Panc1 (cell line): ENCODE measurements at regions not wholly inside any gene's neighbourhood (a gene's known extent, or its start where the extent isn't known, plus 50 kb on each side); places are given as distances from the start of the nearest gene placed in this dataset.
A peak's percentile ranks its signal among the peaks of the same experiment; 100 is the strongest.

Experiments used
- ATAC-seq: fragments of 200-7000 bp; cut with Tn5 transposase; 2 replicates; pipeline ENCODE4 v1.9.1; 2020; ENCODE audit warnings: mild to moderate bottlenecking, moderate library complexity
- BruUV-seq: library from RNA; stranded (reverse); fragments of 400-500 nt; replicated peaks from 2 replicates; lab custom pipeline; 2021; lab: Mats Ljungman, UMichigan
- CTCF ChIA-PET: fragments of 300-600 bp; sonication (Branson Sonifier 250); formaldehyde crosslinking; loops from one replicate; lab custom pipeline; 2022; ENCODE audit warnings: antibody characterized with exemption; lab: Charles Lee
- POLR2A ChIA-PET: fragments of 300-600 bp; sonication (Branson Sonifier 250); formaldehyde crosslinking; loops from one replicate; lab custom pipeline; 2022; ENCODE audit warnings: antibody characterized with exemption; lab: Charles Lee
- DNase-seq: peaks from one replicate; pipeline ENCODE4 v3.0.0-alpha.2; 2010; ENCODE audit warnings: low read depth, low spot score
- H3K27ac ChIP-seq: 2 replicates; pipeline ENCODE4 v1.5.1; 2011; ENCODE audit warnings: mild to moderate bottlenecking, low read length, inconsistent platforms
- H3K27me3 ChIP-seq: fragments of 200-500 bp; sonication (Bioruptor generic); 2 replicates; pipeline ENCODE4 v1.6.0; 2014; ENCODE audit warnings: low read length, inconsistent platforms; ENCODE audit not compliant: control insufficient read depth, insufficient read depth
- H3K36me3 ChIP-seq: fragments of 200-500 bp; sonication (Bioruptor generic); 2 replicates; pipeline ENCODE4 v1.5.1; 2014; ENCODE audit warnings: inconsistent platforms, mild to moderate bottlenecking, low read length, moderate library complexity; ENCODE audit not compliant: control insufficient read depth, insufficient read depth
- H3K4me1 ChIP-seq: 2 replicates; pipeline ENCODE4 v1.5.1; 2011; ENCODE audit warnings: inconsistent platforms, mild to moderate bottlenecking, low read length, moderate library complexity; ENCODE audit not compliant: control insufficient read depth, insufficient read depth
- H3K4me3 ChIP-seq, 2 experiments: 2 replicates each; pipeline ENCODE4 v1.5.1; 2011 to 2012; ENCODE audit warnings: low read depth in 2 of 2, low read length in 2 of 2, mild to moderate bottlenecking in 2 of 2, inconsistent platforms in 1 of 2, moderate library complexity in 1 of 2
- H3K9me3 ChIP-seq: fragments of 200-500 bp; sonication (Bioruptor generic); 2 replicates; pipeline ENCODE4 v1.5.1; 2014; ENCODE audit warnings: low read depth, mild to moderate bottlenecking, inconsistent platforms, low read length, moderate library complexity; ENCODE audit not compliant: control insufficient read depth, insufficient read depth
- CTCF ChIP-seq: fragments of 450-650 bp; IDR thresholded peaks from 2 replicates; pipeline ENCODE4 v1.5.1; 2017; ENCODE audit warnings: mild to moderate bottlenecking
- POLR2AphosphoS5 ChIP-seq: IDR thresholded peaks from 2 replicates; pipeline ENCODE4 v1.6.1; 2012; ENCODE audit warnings: mild to moderate bottlenecking, low read depth, low read length, moderate library complexity
- REST ChIP-seq, 2 experiments: IDR thresholded peaks; 2 replicates each; pipeline ENCODE4 v1.6.1; 2011 to 2012; ENCODE audit warnings: low read depth in 2 of 2, control low read depth in 1 of 2, low read length in 1 of 2, mild to moderate bottlenecking in 1 of 2, moderate library complexity in 1 of 2; ENCODE audit not compliant: insufficient read depth in 1 of 2
- SIN3A ChIP-seq: IDR thresholded peaks from 2 replicates; pipeline ENCODE4 v1.6.1; 2012; ENCODE audit warnings: low read depth, mild to moderate bottlenecking, low read length, moderate library complexity, borderline replicate concordance; ENCODE audit not compliant: insufficient read depth
- TCF7L2 ChIP-seq: IDR thresholded peaks from 2 replicates; pipeline ENCODE4 v1.6.1; 2011; ENCODE audit warnings: mild to moderate bottlenecking, low read depth, low read length, inconsistent platforms
- in situ Hi-C: cut with HindIII; loops from 2 replicates; pipeline ENCODE4 v1.10.0; 2016; ENCODE audit warnings: low sequenced_read_pairs, low pct_unique_long_range_greater_than_20kb
- intact Hi-C: fragments of 100-400 bp; cut with micrococcal nuclease; formaldehyde crosslinking; loops from one replicate; pipeline ENCODE4 v1.10.0; 2022; ENCODE audit not compliant: unreplicated experiment

GRCh38 chr13:29713839-29714238 is 118.4 kb upstream of the SLC7A1 start:
- no peaks in the 10 kb centered on the region for H3K36me3 ChIP-seq
- H3K9me3 ChIP-seq = no peaks in the 10 kb centered on the region
- H3K27ac ChIP-seq = no peak overlapping the region
- intact Hi-C loops = no loop called here
- no TSS peak for BruUV-seq
- TF ChIP-seq CTCF (peak; percentile 83), POLR2AphosphoS5 (no peak)
- no peaks in the 10 kb centered on the region; the same call in none of the 2 replicates for H3K27me3 ChIP-seq
- no peak for DNase-seq
- no peaks in the 10 kb centered on the region for H3K4me1 ChIP-seq
- no peak overlapping the region for H3K4me3 ChIP-seq
- CTCF ChIA-PET = no interaction called here
- in situ Hi-C loops = no loop called here
- POLR2A ChIA-PET = interaction anchor here (0.6 kb wide), 1 partner anchor 903 kb away, joined by 3 read pairs; no protein-coding TSS in a partner anchor
- peak; percentile 69; the same call in 1 of the 2 replicates for ATAC-seq

- Histone ChIP-seq H3K27me3 (no peaks in the 10 kb centered on the region; the same call in none of the 2 replicates), H3K9me3 (no peaks in the 10 kb centered on the region), H3K4me3 (no peak overlapping the region), H3K27ac (no peak overlapping the region), H3K36me3 (no peaks in the 10 kb centered on the region), H3K4me1 (no peaks in the 10 kb centered on the region)
- DNase-seq (no peak), ATAC-seq (no peak)
- in situ Hi-C loops (no loop called here), intact Hi-C loops (loop anchor here (2.0 kb wide), 1 partner anchor 203 kb away; no protein-coding TSS in a partner anchor)
- BruUV-seq = no TSS peak
- TF ChIP-seq TCF7L2 (no peak), SIN3A (no peak), POLR2AphosphoS5 (no peak), REST (IDR thresholded peaks at IDR 0.05; ENCODE audit: insufficient read depth in 1 of 2, low read depth in 2 of 2, low read length in 1 of 2) (no peak), CTCF (no peak)
- POLR2A ChIA-PET = no interaction called here
- CTCF ChIA-PET = no interaction called here
These were observed 116.3 kb upstream of the SLC7A1 start for GRCh38 chr13:29711776-29712175.

GRCh38 chr13:29710511-29710910 is 115.0 kb upstream of the SLC7A1 start:
- Histone ChIP-seq H3K27ac (no peak overlapping the region), H3K27me3 (no peaks in the 10 kb centered on the region; the same call in 1 of the 2 replicates), H3K4me3 (no peak overlapping the region), H3K4me1 (no peaks in the 10 kb centered on the region), H3K9me3 (no peaks in the 10 kb centered on the region), H3K36me3 (no peaks in the 10 kb centered on the region)
- ATAC-seq = no peak
- ChIA-PET CTCF (no interaction called here), POLR2A (no interaction called here)
- DNase-seq = no peak
- BruUV-seq = no TSS peak
- intact Hi-C loops = loop anchor here (2.0 kb wide), 1 partner anchor 202 kb away; no protein-coding TSS in a partner anchor
- in situ Hi-C loops = no loop called here
- no peak for TF ChIP-seq POLR2AphosphoS5
- no peak for TF ChIP-seq TCF7L2
- TF ChIP-seq CTCF = no peak
- TF ChIP-seq SIN3A = no peak
- TF ChIP-seq REST (IDR thresholded peaks at IDR 0.05; ENCODE audit: insufficient read depth in 1 of 2, low read depth in 2 of 2, low read length in 1 of 2) = no peak
